GM23338 (cell line): ENCODE measurements at regions not wholly inside any gene's neighbourhood (a gene's known extent, or its start where the extent isn't known, plus 50 kb on each side); places are given as distances from the start of the nearest gene placed in this dataset.

Experiments used
- ATAC-seq: fragments of 200-7000 bp; cut with Tn5 transposase; 3 replicates; pipeline ENCODE4 v1.9.1; 2020
- DNase-seq: peaks from one replicate; pipeline ENCODE4 v3.0.0-alpha.2; 2015; ENCODE audit warnings: low spot score
- H2AFZ ChIP-seq: fragments of 200-600 bp; sonication (generic); 2 replicates; pipeline ENCODE4 v1.8.0; 2016; ENCODE audit warnings: antibody characterized with exemption, mild to moderate bottlenecking, moderate library complexity
- H3F3A ChIP-seq: fragments of 200-600 bp; sonication (generic); replicated peaks from 2 replicates; pipeline ENCODE4 v1.8.0; 2017; ENCODE audit warnings: antibody characterized with exemption, mixed run types, low read depth
- H3K27ac ChIP-seq: fragments of 200-600 bp; sonication (generic); 2 replicates; pipeline ENCODE4 v1.6.1; 2016; ENCODE audit warnings: low read depth
- H3K27me3 ChIP-seq: fragments of 200-600 bp; sonication (generic); 2 replicates; pipeline ENCODE4 v1.8.0; 2016; ENCODE audit warnings: mild to moderate bottlenecking, mixed run types, moderate library complexity; ENCODE audit not compliant: insufficient read depth
- H3K36me3 ChIP-seq: fragments of 200-600 bp; sonication (generic); 2 replicates; pipeline ENCODE4 v1.8.0; 2016; ENCODE audit warnings: mild to moderate bottlenecking; ENCODE audit not compliant: insufficient read depth
- H3K4me1 ChIP-seq: fragments of 200-600 bp; sonication (generic); 2 replicates; pipeline ENCODE4 v1.8.0; 2016; ENCODE audit warnings: mild to moderate bottlenecking, moderate library complexity; ENCODE audit not compliant: insufficient read depth
- H3K4me2 ChIP-seq: fragments of 200-600 bp; sonication (generic); 2 replicates; pipeline ENCODE4 v1.7.1; 2017; ENCODE audit warnings: mixed run types
- H3K4me3 ChIP-seq: fragments of 200-600 bp; sonication (generic); 2 replicates; pipeline ENCODE4 v1.6.1; 2016; ENCODE audit warnings: mixed run types
- H3K79me2 ChIP-seq: fragments of 200-600 bp; sonication (generic); replicated peaks from 2 replicates; pipeline ENCODE4 v1.8.0; 2017; ENCODE audit warnings: mild to moderate bottlenecking; ENCODE audit not compliant: insufficient read depth
- H3K9me2 ChIP-seq: fragments of 200-600 bp; sonication (generic); 2 replicates; pipeline ENCODE4 v1.8.0; 2017; ENCODE audit not compliant: insufficient read depth
- H4K20me1 ChIP-seq: fragments of 200-600 bp; sonication (generic); replicated peaks from 2 replicates; pipeline ENCODE4 v1.8.0; 2017; ENCODE audit warnings: mild to moderate bottlenecking; ENCODE audit not compliant: insufficient read depth
- H3K27ac Mint-ChIP-seq: 2 replicates; pipeline ENCODE4 v1.8.0; 2020; ENCODE audit warnings: inconsistent platforms, mild to moderate bottlenecking, moderate library complexity, mixed read lengths
- H3K27me3 Mint-ChIP-seq: 3 replicates; pipeline ENCODE4 v1.8.0; 2022; ENCODE audit warnings: low read depth, mild to moderate bottlenecking, moderate library complexity, mixed read lengths, inconsistent platforms; ENCODE audit not compliant: insufficient read depth, poor library complexity
- H3K36me3 Mint-ChIP-seq: 3 replicates; pipeline ENCODE4 v1.8.0; 2021; ENCODE audit warnings: low read depth, mild to moderate bottlenecking, inconsistent platforms, moderate library complexity, mixed read lengths
- H3K4me1 Mint-ChIP-seq: 3 replicates; pipeline ENCODE4 v1.8.0; 2020; ENCODE audit warnings: mild to moderate bottlenecking, inconsistent platforms, mixed read lengths
- H3K4me3 Mint-ChIP-seq: 3 replicates; pipeline ENCODE4 v1.8.0; 2021; ENCODE audit warnings: moderate library complexity, mild to moderate bottlenecking, inconsistent platforms, mixed read lengths
- H3K9me3 Mint-ChIP-seq: 3 replicates; pipeline ENCODE4 v1.8.0; 2020; ENCODE audit warnings: moderate library complexity, mild to moderate bottlenecking, inconsistent platforms, mixed read lengths
- CREB1 ChIP-seq: fragments of 250-450 bp; sonication (Bioruptor Pico); IDR thresholded peaks from 2 replicates; pipeline ENCODE4 v1.5.0; 2020; ENCODE audit warnings: low read depth, mild to moderate bottlenecking, moderate library complexity
- EZH2phosphoT487 ChIP-seq: fragments of 200-600 bp; sonication (generic); IDR thresholded peaks from one replicate; pipeline ENCODE4 v1.8.1; 2018; ENCODE audit warnings: antibody characterized with exemption; ENCODE audit not compliant: unreplicated experiment
- POLR2AphosphoS5 ChIP-seq: IDR thresholded peaks from 2 replicates; pipeline ENCODE4 v1.6.1; 2016; ENCODE audit warnings: antibody characterized with exemption, low read depth
- REST ChIP-seq: IDR thresholded peaks from one replicate; pipeline ENCODE4 v1.6.1; 2018; ENCODE audit warnings: antibody characterized with exemption; ENCODE audit not compliant: unreplicated experiment
- ZNF462 ChIP-seq: fragments of 250-450 bp; sonication (Bioruptor Pico); IDR thresholded peaks from 2 replicates; pipeline ENCODE4 v1.5.0; 2020; ENCODE audit warnings: mild to moderate bottlenecking, moderate library complexity

GRCh38 chr10:23630885-23631284 is 192.0 kb downstream of the OTUD1 start:
- peaks cover 4% of the 10 kb centered on the region; the same call in 1 of the 3 replicates for H3K36me3 Mint-ChIP-seq
- H3K27me3 Mint-ChIP-seq, result peaks cover 2% of the 10 kb centered on the region
- peaks cover 9% of the 10 kb centered on the region; the same call in 2 of the 3 replicates for H3K4me1 Mint-ChIP-seq
- peak; percentile 58 for ATAC-seq
- H3K79me2 ChIP-seq, result no peaks in the 10 kb centered on the region
- peak; percentile 28 for DNase-seq
- H3K36me3 ChIP-seq, result no peaks in the 10 kb centered on the region
- no peak overlapping the region for H3K4me3 ChIP-seq
- no peak overlapping the region for H3K4me2 ChIP-seq
- no peaks in the 10 kb centered on the region for H3K4me1 ChIP-seq
- H3K27ac Mint-ChIP-seq, result no peak overlapping the region
- H3K27me3 ChIP-seq, result no peaks in the 10 kb centered on the region
- H2AFZ ChIP-seq, result no peak overlapping the region
- H3K27ac ChIP-seq, result no peak overlapping the region
- no peaks in the 10 kb centered on the region for H3K9me3 Mint-ChIP-seq
- no peak overlapping the region for H3K4me3 Mint-ChIP-seq
- no peaks in the 10 kb centered on the region for H3K9me2 ChIP-seq
- no peaks in the 10 kb centered on the region for H4K20me1 ChIP-seq
- H3F3A ChIP-seq, result no peaks in the 10 kb centered on the region
- TF ChIP-seq POLR2AphosphoS5 (no peak), EZH2phosphoT487 (no peak), REST (no peak), ZNF462 (CRISPR knock-in tag) (no peak), CREB1 (CRISPR knock-in tag) (no peak)
